AG08396 (cell line): ENCODE measurements at regions not wholly inside any gene's neighbourhood (a gene's known extent, or its start where the extent isn't known, plus 50 kb on each side); places are given as distances from the start of the nearest gene placed in this dataset.
A peak's percentile ranks its signal among the peaks of the same experiment; 100 is the strongest.

Experiments
- DNase-seq: peaks from one replicate; pipeline ENCODE4 v3.0.0; 2012; ENCODE audit warnings: low spot score, mixed read lengths

GRCh38 chr11:116505298-116506262 is 267.2 kb downstream of the BUD13 start:
- no peak for DNase-seq

- no peak for DNase-seq
These were observed 268.1 kb downstream of the BUD13 start for GRCh38 chr11:116504541-116505297.

- no peak for DNase-seq
These were observed 269.3 kb downstream of the BUD13 start for GRCh38 chr11:116503216-116504160.

- DNase-seq = no peak
These were observed 270.1 kb downstream of the BUD13 start for GRCh38 chr11:116502641-116503061.

- no peak for DNase-seq
These were observed 271.1 kb downstream of the BUD13 start for GRCh38 chr11:116501728-116502127.

- DNase-seq = no peak
These were observed 271.7 kb downstream of the BUD13 start for GRCh38 chr11:116500947-116501602.

- DNase-seq = no peak
These were observed 272.5 kb downstream of the BUD13 start for GRCh38 chr11:116500026-116500946.

GRCh38 chr11:116499396-116500003 is 273.3 kb downstream of the BUD13 start:
- DNase-seq = peak; percentile 73

- no peak for DNase-seq
These were observed 274.6 kb downstream of the BUD13 start for GRCh38 chr11:116498161-116498560.

GRCh38 chr11:116492600-116492999 is 280.2 kb downstream of the BUD13 start:
- DNase-seq = no peak

GRCh38 chr11:116488836-116489389 is 283.9 kb downstream of the BUD13 start:
- no peak for DNase-seq

- no peak for DNase-seq
These were observed 287.4 kb downstream of the BUD13 start for GRCh38 chr11:116485425-116485824.

- no peak for DNase-seq
These were observed 290.1 kb downstream of the BUD13 start for GRCh38 chr11:116482716-116483115.

- DNase-seq = no peak
These were observed 291.6 kb downstream of the BUD13 start for GRCh38 chr11:116481126-116481675.

GRCh38 chr11:116478669-116479668 is 293.8 kb downstream of the BUD13 start:
- DNase-seq = no peak

- no peak for DNase-seq
These were observed 294.6 kb downstream of the BUD13 start for GRCh38 chr11:116478205-116478604.

- no peak for DNase-seq
These were observed 298.9 kb downstream of the BUD13 start for GRCh38 chr11:116473790-116474346.
